A549 (cell line): ENCODE measurements at regions not wholly inside any gene's neighbourhood (a gene's known extent, or its start where the extent isn't known, plus 50 kb on each side); places are given as distances from the start of the nearest gene placed in this dataset.

Source experiments
- CBX8 ChIP-seq: fragments of 200-600 bp; sonication (generic); IDR thresholded peaks from 2 replicates; pipeline ENCODE4 v1.6.1; 2016
- CEBPB ChIP-seq, 2 experiments: fragments of >200 bp in 1 of 2; sonication (Bioruptor Twin) in 1 of 2; formaldehyde crosslinking in 1 of 2; IDR thresholded peaks; 2 replicates each; pipeline ENCODE4 v1.6.1; 2012 to 2016
- CTCF ChIP-seq: fragments of >200 bp; sonication (Bioruptor Twin); formaldehyde crosslinking; IDR thresholded peaks from 3 replicates; pipeline ENCODE4 v1.5.1; 2016
- JUNB ChIP-seq: fragments of >200 bp; sonication (Bioruptor Twin); formaldehyde crosslinking; IDR thresholded peaks from 2 replicates; pipeline ENCODE4 v1.6.1; 2016
- MAZ ChIP-seq: fragments of 150-350 bp; IDR thresholded peaks from 2 replicates; pipeline ENCODE4 v1.6.1; 2014; ENCODE audit warnings: antibody characterized with exemption, low read depth, low read length, borderline replicate concordance
- MYC ChIP-seq: IDR thresholded peaks from 2 replicates; pipeline ENCODE4 v1.6.1; 2012; ENCODE audit warnings: mild to moderate bottlenecking, inconsistent platforms, low read length, improper control_type of control experiment, borderline replicate concordance
- NFE2L2 ChIP-seq: fragments of 150-350 bp; conservative IDR thresholded peaks from 2 replicates; pipeline ENCODE4 v1.6.1; 2014; ENCODE audit warnings: low read length
- POLR2A ChIP-seq: IDR thresholded peaks from 2 replicates; pipeline ENCODE4 v1.6.1; 2012; ENCODE audit warnings: mild to moderate bottlenecking, low read length
- RAD21 ChIP-seq, 2 experiments: fragments of >200 bp in 1 of 2; sonication (Bioruptor Twin) in 1 of 2; formaldehyde crosslinking in 1 of 2; IDR thresholded peaks in 1 of 2; conservative IDR thresholded peaks in 1 of 2; 2 replicates in 1 of 2; 3 replicates in 1 of 2; pipeline ENCODE4 v1.6.1; 2012 to 2018; ENCODE audit warnings: inconsistent platforms in 1 of 2
- REST ChIP-seq: fragments of 200-600 bp; sonication (generic); IDR thresholded peaks from 2 replicates; pipeline ENCODE4 v1.6.1; 2016; ENCODE audit warnings: antibody characterized with exemption, mild to moderate bottlenecking, moderate library complexity
- ZSCAN20 ChIP-seq: fragments of 250-450 bp; sonication (Bioruptor Pico); IDR thresholded peaks from 2 replicates; pipeline ENCODE4 v1.8.0; 2022; ENCODE audit warnings: mild to moderate bottlenecking, moderate library complexity

- TF ChIP-seq CTCF: no peak
- no peak for TF ChIP-seq MAZ
- TF ChIP-seq MYC: no peak
- TF ChIP-seq JUNB: no peak
- no peak for TF ChIP-seq ZSCAN20 (CRISPR knock-in tag)
- no peak for TF ChIP-seq REST
- TF ChIP-seq NFE2L2: no peak
- TF ChIP-seq POLR2A: no peak
- TF ChIP-seq RAD21 (conservative IDR thresholded peaks at IDR 0.05 in 1 of 2, IDR thresholded peaks at IDR 0.05 in 1 of 2): no peak
- TF ChIP-seq CBX8: no peak
- no peak for TF ChIP-seq CEBPB (IDR thresholded peaks at IDR 0.05)
These were observed 265.5 kb downstream of the SEC23A start for GRCh38 chr14:38837343-38838048.
